ENCODE measurements at regions not wholly inside any gene's neighbourhood (a gene's known extent, or its start where the extent isn't known, plus 50 kb on each side); places are given as distances from the start of the nearest gene placed in this dataset.
"Not testable (repeated sequence)": the region's sequence is repeated elsewhere in the genome, so short reads cannot be mapped to it uniquely, and the experiment has no call there.

DNA sequence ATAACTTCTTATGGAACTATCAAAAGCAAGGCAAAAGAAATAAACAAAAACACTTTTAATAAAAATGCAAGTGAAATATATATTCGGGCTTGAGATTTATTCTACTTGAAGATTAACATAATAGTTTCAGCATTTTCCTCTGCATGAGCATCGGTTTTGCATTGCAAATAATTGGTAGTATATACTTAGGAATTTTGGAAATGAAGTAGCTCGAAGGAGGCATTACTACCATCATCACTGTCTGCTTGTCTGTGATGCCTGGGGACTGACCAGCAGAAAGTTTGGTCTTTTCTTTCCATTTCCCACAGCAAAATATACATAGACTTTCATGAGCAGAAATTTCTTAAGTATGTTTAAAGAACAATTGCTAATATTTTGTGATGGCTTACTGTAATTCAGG, 570.7 kb downstream of the HTR1B start:
- no peak overlapping the region for H3K27ac ChIP-seq (ENCODE audit: low read depth, low read length)
- H3K27me3 ChIP-seq (ENCODE audit: control insufficient read depth, insufficient read depth, low read length): no peaks in the 10 kb centered on the region
- peaks cover 4% of the 10 kb centered on the region for H3K9me3 ChIP-seq (ENCODE audit: control insufficient read depth, insufficient read depth, low read length)
- no peaks in the 10 kb centered on the region for H3K4me1 ChIP-seq (ENCODE audit: control insufficient read depth, insufficient read depth, low read length)
- no peak overlapping the region for H3K4me3 ChIP-seq (ENCODE audit: low read depth, low read length)
- WGBS (ENCODE audit: insufficient coverage): no CpG with 5 or more reads among the region's 3 CpGs
- no peak for DNase-seq (ENCODE audit: low read depth in 4 of 6, low spot score in 6 of 6)
- no peaks in the 10 kb centered on the region for H3K36me3 ChIP-seq (ENCODE audit: control insufficient read depth, insufficient read depth, low read length)

DNA sequence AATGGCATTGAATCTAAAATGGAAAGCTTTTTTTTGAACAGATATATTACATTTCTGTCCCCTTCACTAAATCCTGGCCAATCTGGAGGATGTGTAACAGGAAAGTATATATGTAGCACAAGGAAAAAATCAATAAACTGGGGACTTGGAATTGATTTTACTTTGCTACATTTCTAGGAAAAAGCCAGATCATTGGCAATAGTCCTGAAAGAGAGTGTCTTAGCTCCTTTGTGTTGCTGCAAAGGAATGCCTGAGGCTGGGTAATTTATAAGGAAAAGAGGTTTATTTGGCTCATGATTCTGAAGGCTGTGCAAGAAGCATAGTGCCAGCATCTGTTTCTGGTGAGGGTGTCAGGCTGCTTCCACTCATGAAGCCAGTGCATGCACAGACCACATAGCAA, 574.9 kb downstream of the HTR1B start:
- H3K9me3 ChIP-seq (ENCODE audit: control insufficient read depth, insufficient read depth, low read length): peaks cover 3% of the 10 kb centered on the region
- no peaks in the 10 kb centered on the region for H3K4me1 ChIP-seq (ENCODE audit: control insufficient read depth, insufficient read depth, low read length)
- H3K27me3 ChIP-seq (ENCODE audit: control insufficient read depth, insufficient read depth, low read length): no peaks in the 10 kb centered on the region
- H3K4me3 ChIP-seq (ENCODE audit: low read depth, low read length): no peak overlapping the region
- no peak overlapping the region for H3K27ac ChIP-seq (ENCODE audit: low read depth, low read length)
- H3K36me3 ChIP-seq (ENCODE audit: control insufficient read depth, insufficient read depth, low read length): no peaks in the 10 kb centered on the region
- DNase-seq (ENCODE audit: low read depth in 4 of 6, low spot score in 6 of 6): peak in 2 of 6 donors; percentile 6 to 56

DNA sequence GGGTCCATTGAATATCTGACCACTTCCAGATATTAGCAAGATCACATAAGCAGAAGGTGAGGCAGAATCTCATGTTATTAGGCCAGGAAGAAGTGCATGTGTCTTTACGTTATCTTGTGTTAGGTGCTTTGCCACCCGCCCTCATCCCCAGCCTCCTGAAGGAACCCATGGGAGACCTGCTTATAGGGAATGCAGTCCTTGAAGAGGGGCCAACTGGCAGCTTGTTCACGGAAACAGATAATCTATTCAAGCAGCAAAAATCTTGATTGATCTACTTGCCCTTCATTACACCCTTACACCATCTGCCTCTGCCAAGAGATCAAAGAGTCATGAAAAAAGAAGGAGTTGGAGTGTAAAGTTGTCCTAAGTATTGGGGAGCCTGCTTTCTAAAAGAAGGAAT, 576.4 kb downstream of the HTR1B start:
- 80% methylated on average over 1 of the region's 3 CpGs for WGBS (ENCODE audit: insufficient coverage)
- no peak for DNase-seq (ENCODE audit: low read depth in 4 of 6, low spot score in 6 of 6)
- no peaks in the 10 kb centered on the region for H3K27me3 ChIP-seq (ENCODE audit: control insufficient read depth, insufficient read depth, low read length)
- peaks cover 3% of the 10 kb centered on the region for H3K9me3 ChIP-seq (ENCODE audit: control insufficient read depth, insufficient read depth, low read length)
- H3K27ac ChIP-seq (ENCODE audit: low read depth, low read length): no peak overlapping the region
- H3K4me1 ChIP-seq (ENCODE audit: control insufficient read depth, insufficient read depth, low read length): no peaks in the 10 kb centered on the region
- no peaks in the 10 kb centered on the region for H3K36me3 ChIP-seq (ENCODE audit: control insufficient read depth, insufficient read depth, low read length)
- no peak overlapping the region for H3K4me3 ChIP-seq (ENCODE audit: low read depth, low read length)

DNA sequence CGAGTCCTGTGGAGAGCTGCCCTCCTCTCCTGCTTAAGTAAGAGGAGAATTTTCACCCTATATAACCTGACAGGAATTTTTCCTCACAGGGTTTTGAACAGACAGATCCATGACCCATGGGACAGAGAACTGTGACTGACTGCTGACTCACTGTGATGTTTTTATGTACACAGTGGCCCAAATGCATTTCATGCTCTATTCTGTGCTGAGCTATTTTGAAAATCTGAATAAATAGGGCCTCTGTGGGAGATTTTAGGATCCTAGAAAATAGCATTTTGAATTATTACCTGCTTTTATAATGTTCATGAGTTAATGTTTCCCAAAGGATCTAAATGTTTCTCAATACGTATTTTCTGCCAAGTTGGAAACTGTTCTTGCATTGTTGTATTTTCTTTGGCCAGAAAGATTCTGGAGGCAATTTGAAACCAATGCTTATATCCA, 577.4 kb downstream of the HTR1B start:
- Histone ChIP-seq H3K27me3 (ENCODE audit: control insufficient read depth, insufficient read depth, low read length) (no peaks in the 10 kb centered on the region), H3K4me3 (ENCODE audit: low read depth, low read length) (no peak overlapping the region), H3K9me3 (ENCODE audit: control insufficient read depth, insufficient read depth, low read length) (peaks cover 3% of the 10 kb centered on the region), H3K27ac (ENCODE audit: low read depth, low read length) (no peak overlapping the region), H3K36me3 (ENCODE audit: control insufficient read depth, insufficient read depth, low read length) (no peaks in the 10 kb centered on the region), H3K4me1 (ENCODE audit: control insufficient read depth, insufficient read depth, low read length) (no peaks in the 10 kb centered on the region)
- WGBS (ENCODE audit: insufficient coverage): 40% methylated on average over 1 of the region's 2 CpGs
- peak in 2 of 6 donors; percentile 7 to 25 for DNase-seq (ENCODE audit: low read depth in 4 of 6, low spot score in 6 of 6)

DNA sequence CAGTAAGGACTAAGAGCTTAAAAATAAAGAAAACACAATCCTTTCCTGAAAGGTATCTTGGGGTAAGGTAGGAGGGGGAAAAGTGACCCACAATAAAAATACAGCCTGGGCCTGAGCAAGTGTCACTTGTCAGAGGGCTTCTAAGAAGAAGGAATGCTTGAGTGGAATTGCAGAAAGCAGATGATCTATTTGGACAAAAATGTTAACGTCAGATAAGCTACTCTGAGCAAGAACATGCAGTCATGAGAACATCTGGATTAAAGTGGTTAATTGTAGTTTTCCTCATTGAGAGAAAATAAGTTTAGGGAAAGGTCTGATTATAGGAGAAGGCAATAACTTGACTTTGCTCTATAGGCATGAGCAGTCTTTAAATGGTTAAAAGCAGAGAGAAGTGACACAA, 581.9 kb downstream of the HTR1B start:
- WGBS (ENCODE audit: insufficient coverage): 100% methylated on average over 1 of the region's 1 CpG
- no peaks in the 10 kb centered on the region for H3K4me1 ChIP-seq (ENCODE audit: control insufficient read depth, insufficient read depth, low read length)
- H3K9me3 ChIP-seq (ENCODE audit: control insufficient read depth, insufficient read depth, low read length): no peaks in the 10 kb centered on the region

DNA sequence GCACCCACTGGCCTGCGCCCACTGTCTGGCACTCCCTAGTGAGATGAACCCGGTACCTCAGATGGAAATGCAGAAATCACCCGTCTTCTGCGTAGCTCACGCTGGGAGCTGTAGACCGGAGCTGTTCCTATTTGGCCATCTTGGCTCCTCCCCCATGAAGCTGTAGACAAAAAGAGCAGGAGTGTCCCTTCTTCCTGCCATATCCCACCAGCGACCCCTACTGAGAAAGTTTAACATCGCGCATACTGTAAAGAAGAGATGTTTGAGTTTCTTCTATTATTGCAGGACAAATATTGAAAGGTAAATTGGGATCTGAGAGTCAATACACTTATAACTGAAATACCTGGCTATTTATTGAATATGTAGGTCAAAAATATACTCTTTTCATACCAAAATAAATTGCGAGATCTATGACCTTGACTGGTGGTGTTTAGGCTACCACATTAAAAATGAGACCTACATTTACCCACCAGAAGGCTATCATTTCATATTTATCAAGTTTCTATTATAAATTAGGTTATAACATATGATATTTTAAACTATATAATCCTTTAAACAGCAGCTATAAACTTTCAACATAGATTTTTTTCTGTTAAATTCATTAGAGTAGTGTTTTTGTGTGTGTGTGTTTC, 586.3 kb downstream of the HTR1B start:
- no peaks in the 10 kb centered on the region for H3K36me3 ChIP-seq (ENCODE audit: control insufficient read depth, insufficient read depth, low read length)
- no peaks in the 10 kb centered on the region for H3K9me3 ChIP-seq (ENCODE audit: control insufficient read depth, insufficient read depth, low read length)
- DNase-seq (ENCODE audit: low read depth in 4 of 6, low spot score in 6 of 6): peak in 3 of 6 donors; percentile 5 to 44 (median 11)
- H3K4me3 ChIP-seq (ENCODE audit: low read depth, low read length): no peak overlapping the region
- H3K27ac ChIP-seq (ENCODE audit: low read depth, low read length): no peak overlapping the region
- H3K4me1 ChIP-seq (ENCODE audit: control insufficient read depth, insufficient read depth, low read length): no peaks in the 10 kb centered on the region
- H3K27me3 ChIP-seq (ENCODE audit: control insufficient read depth, insufficient read depth, low read length): no peaks in the 10 kb centered on the region
- WGBS (ENCODE audit: insufficient coverage): no CpG with 5 or more reads among the region's 10 CpGs

More for the DNA sequence above, 581.9 kb downstream of the HTR1B start:
- no peak for DNase-seq (ENCODE audit: low read depth in 4 of 6, low spot score in 6 of 6)
- no peaks in the 10 kb centered on the region for H3K36me3 ChIP-seq (ENCODE audit: control insufficient read depth, insufficient read depth, low read length)
- H3K4me3 ChIP-seq (ENCODE audit: low read depth, low read length): no peak overlapping the region
- no peaks in the 10 kb centered on the region for H3K27me3 ChIP-seq (ENCODE audit: control insufficient read depth, insufficient read depth, low read length)
- H3K27ac ChIP-seq (ENCODE audit: low read depth, low read length): no peak overlapping the region

DNA sequence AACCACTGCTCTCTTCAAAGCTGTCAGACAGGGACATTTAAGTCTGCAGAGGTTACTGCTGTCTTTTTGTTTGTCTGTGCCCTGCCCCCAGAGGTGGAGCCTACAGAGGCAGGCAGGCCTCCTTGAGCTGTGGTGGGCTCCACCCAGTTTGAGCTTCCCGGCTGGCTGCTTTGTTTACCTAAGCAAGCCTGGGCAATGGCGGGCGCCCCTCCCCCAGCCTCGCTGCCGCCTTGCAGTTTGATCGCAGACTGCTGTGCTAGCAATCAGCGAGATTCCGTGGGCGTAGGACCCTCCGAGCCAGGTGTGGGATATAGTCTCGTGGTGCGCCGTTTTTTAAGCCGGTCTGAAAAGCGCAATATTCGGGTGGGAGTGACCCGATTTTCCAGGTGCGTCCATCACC, 586.9 kb downstream of the HTR1B start:
- DNase-seq (ENCODE audit: low read depth in 4 of 6, low spot score in 6 of 6); H3K36me3 ChIP-seq (ENCODE audit: control insufficient read depth, insufficient read depth, low read length): not testable (repeated sequence)

DNA sequence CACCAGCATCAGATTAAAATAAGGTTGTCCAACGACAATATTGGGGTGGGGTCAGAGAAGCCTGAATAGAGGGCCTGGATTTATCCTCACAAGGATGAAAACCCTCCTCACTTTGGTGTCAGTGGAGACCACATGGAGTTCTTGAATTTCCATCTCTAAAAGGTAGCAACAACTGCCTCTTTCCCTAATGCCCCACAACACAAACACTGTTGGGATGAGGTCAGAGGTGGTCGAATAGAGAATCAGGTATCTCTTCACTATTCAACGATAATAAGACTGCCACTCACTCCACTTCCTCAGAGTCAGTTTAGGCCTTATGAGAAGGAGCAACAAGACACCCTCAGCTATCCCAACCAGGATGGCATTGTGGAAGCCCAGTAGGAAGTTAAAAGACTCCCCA, 596.1 kb downstream of the HTR1B start:
- no peak for DNase-seq (ENCODE audit: low read depth in 4 of 6, low spot score in 6 of 6)
- Histone ChIP-seq H3K4me1 (ENCODE audit: control insufficient read depth, insufficient read depth, low read length) (no peaks in the 10 kb centered on the region), H3K27me3 (ENCODE audit: control insufficient read depth, insufficient read depth, low read length) (no peaks in the 10 kb centered on the region), H3K27ac (ENCODE audit: low read depth, low read length) (no peak overlapping the region), H3K9me3 (ENCODE audit: control insufficient read depth, insufficient read depth, low read length) (no peaks in the 10 kb centered on the region), H3K4me3 (ENCODE audit: low read depth, low read length) (no peak overlapping the region), H3K36me3 (ENCODE audit: control insufficient read depth, insufficient read depth, low read length) (no peaks in the 10 kb centered on the region)
- no CpG with 5 or more reads among the region's 3 CpGs for WGBS (ENCODE audit: insufficient coverage)

More for the DNA sequence above, 586.9 kb downstream of the HTR1B start:
- not testable (repeated sequence) for H3K27ac ChIP-seq (ENCODE audit: low read depth, low read length); H3K27me3 ChIP-seq (ENCODE audit: control insufficient read depth, insufficient read depth, low read length); H3K4me1 ChIP-seq (ENCODE audit: control insufficient read depth, insufficient read depth, low read length); H3K4me3 ChIP-seq (ENCODE audit: low read depth, low read length); H3K9me3 ChIP-seq (ENCODE audit: control insufficient read depth, insufficient read depth, low read length)
- WGBS (ENCODE audit: insufficient coverage): no CpG with 5 or more reads among the region's 18 CpGs

DNA sequence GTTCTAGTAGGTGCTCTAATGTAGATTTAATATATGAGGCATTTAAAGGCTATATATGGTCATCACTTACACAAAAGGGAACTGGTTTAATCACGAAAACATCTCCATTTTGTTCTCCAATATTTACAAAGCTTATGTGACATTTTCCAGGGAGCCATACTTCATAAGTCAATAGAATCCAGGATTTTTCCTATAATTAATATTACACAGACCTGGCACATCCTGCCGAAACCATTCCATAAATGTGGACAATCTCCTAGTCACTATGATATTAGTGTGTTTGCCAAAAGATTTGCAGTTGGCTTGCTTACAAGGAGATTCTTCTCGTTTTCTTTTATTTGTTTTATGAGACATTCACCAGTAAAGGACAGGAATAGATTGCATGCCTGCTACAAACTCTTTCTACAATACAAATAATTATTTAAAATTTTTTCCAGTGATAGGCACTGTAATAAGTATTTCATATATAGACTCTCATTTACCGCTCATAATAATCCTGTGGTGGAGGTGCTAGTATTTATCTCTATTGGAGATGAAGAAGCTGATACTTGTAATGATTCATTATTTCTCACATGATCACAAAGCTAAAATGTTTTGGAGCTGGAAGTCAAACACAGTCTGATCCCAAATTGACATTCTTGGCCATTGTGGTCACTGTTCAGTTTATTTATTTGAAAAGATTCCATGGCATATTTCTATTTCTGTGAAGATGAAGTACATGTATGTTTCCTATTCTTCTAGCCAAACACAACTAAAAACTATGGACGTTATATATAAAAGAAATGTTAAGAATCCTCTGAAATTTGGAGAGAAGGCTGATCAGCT, 597.0 kb downstream of the HTR1B start:
- WGBS (ENCODE audit: insufficient coverage): 83% methylated on average over 1 of the region's 5 CpGs

DNA sequence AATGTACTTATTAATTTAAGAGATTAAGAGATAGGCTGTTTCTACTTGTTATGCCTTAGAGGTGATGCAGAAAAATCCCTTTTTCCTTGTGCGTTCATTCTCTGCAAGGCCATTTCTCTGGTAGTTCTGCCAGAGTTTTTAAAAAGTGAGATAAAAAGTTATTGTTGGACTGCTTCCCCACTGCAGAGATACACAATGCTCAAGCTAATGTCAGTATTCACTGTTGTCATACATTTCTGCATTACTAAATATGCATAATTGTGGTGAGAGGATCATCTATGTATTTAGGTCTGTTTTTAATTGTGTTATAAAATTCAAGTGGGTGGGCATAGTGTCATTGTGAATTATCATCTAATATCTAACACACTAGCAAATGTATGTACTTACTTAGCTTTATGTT, 600.4 kb downstream of the HTR1B start:
- no CpG with 5 or more reads among the region's 1 CpG for WGBS (ENCODE audit: insufficient coverage)

More for the DNA sequence above, 597.0 kb downstream of the HTR1B start:
- Histone ChIP-seq H3K4me3 (ENCODE audit: low read depth, low read length) (no peak overlapping the region), H3K9me3 (ENCODE audit: control insufficient read depth, insufficient read depth, low read length) (no peaks in the 10 kb centered on the region), H3K4me1 (ENCODE audit: control insufficient read depth, insufficient read depth, low read length) (no peaks in the 10 kb centered on the region), H3K27me3 (ENCODE audit: control insufficient read depth, insufficient read depth, low read length) (no peaks in the 10 kb centered on the region), H3K36me3 (ENCODE audit: control insufficient read depth, insufficient read depth, low read length) (no peaks in the 10 kb centered on the region), H3K27ac (ENCODE audit: low read depth, low read length) (no peak overlapping the region)
- no peak for DNase-seq (ENCODE audit: low read depth in 4 of 6, low spot score in 6 of 6)

More for the DNA sequence above, 600.4 kb downstream of the HTR1B start:
- H3K9me3 ChIP-seq (ENCODE audit: control insufficient read depth, insufficient read depth, low read length): no peaks in the 10 kb centered on the region
- H3K27me3 ChIP-seq (ENCODE audit: control insufficient read depth, insufficient read depth, low read length): no peaks in the 10 kb centered on the region
- H3K27ac ChIP-seq (ENCODE audit: low read depth, low read length): no peak overlapping the region
- no peaks in the 10 kb centered on the region for H3K4me1 ChIP-seq (ENCODE audit: control insufficient read depth, insufficient read depth, low read length)
- no peak overlapping the region for H3K4me3 ChIP-seq (ENCODE audit: low read depth, low read length)
- DNase-seq (ENCODE audit: low read depth in 4 of 6, low spot score in 6 of 6): no peak
- no peaks in the 10 kb centered on the region for H3K36me3 ChIP-seq (ENCODE audit: control insufficient read depth, insufficient read depth, low read length)

All from spinal cord (tissue), 9 donors.